Forelimb muscle (tissue), 1 donor: ENCODE measurements at regions not wholly inside any gene's neighbourhood (a gene's known extent, or its start where the extent isn't known, plus 50 kb on each side); places are given as distances from the start of the nearest gene placed in this dataset.
A peak's percentile ranks its signal among the peaks of the same experiment; 100 is the strongest.

Experiments
- DNase-seq: peaks from one replicate; pipeline ENCODE4 v3.0.0-alpha.2; 2013; ENCODE audit warnings: low read depth

- DNase-seq: no peak
Measured at GRCh38 chr16:52052818-52053217, 494.1 kb downstream of the TOX3 start.

GRCh38 chr16:52051414-52052172 is 495.4 kb downstream of the TOX3 start:
- no peak for DNase-seq

- DNase-seq: no peak
Measured at GRCh38 chr16:52050418-52050817, 496.5 kb downstream of the TOX3 start.

GRCh38 chr16:52035436-52035835 is 511.5 kb downstream of the TOX3 start:
- DNase-seq: no peak

GRCh38 chr16:52034830-52035229 is 512.1 kb downstream of the TOX3 start:
- DNase-seq: no peak

GRCh38 chr16:52033992-52034391 is 513.0 kb downstream of the TOX3 start:
- DNase-seq: no peak

GRCh38 chr16:52022980-52023379 is 524.0 kb downstream of the TOX3 start:
- no peak for DNase-seq

GRCh38 chr16:52022177-52022576 is 524.8 kb downstream of the TOX3 start:
- no peak for DNase-seq

GRCh38 chr16:52016387-52016786 is 530.6 kb downstream of the TOX3 start:
- no peak for DNase-seq

- no peak for DNase-seq
Measured at GRCh38 chr16:52005551-52005950, 541.4 kb downstream of the TOX3 start.

- DNase-seq: no peak
Measured at GRCh38 chr16:52004343-52004742, 542.6 kb downstream of the TOX3 start.

- DNase-seq: no peak
Measured at GRCh38 chr16:52002026-52002425, 544.9 kb downstream of the TOX3 start.

GRCh38 chr16:51996516-51996915 is 550.4 kb downstream of the TOX3 start:
- no peak for DNase-seq

GRCh38 chr16:51994597-51994996 is 552.3 kb downstream of the TOX3 start:
- no peak for DNase-seq

- no peak for DNase-seq
Measured at GRCh38 chr16:51989637-51990230, 557.2 kb downstream of the TOX3 start.

- DNase-seq: no peak
Measured at GRCh38 chr16:51988977-51989376, 558.0 kb downstream of the TOX3 start.

- DNase-seq: no peak
Measured at GRCh38 chr16:51987519-51987918, 559.4 kb downstream of the TOX3 start.

GRCh38 chr16:51986717-51987116 is 560.2 kb downstream of the TOX3 start:
- no peak for DNase-seq

- no peak for DNase-seq
Measured at GRCh38 chr16:51986301-51986700, 560.6 kb downstream of the TOX3 start.

GRCh38 chr16:51985126-51985525 is 561.8 kb downstream of the TOX3 start:
- DNase-seq: no peak

GRCh38 chr16:51984395-51984794 is 562.5 kb downstream of the TOX3 start:
- no peak for DNase-seq

GRCh38 chr16:51982715-51983680 is 563.9 kb downstream of the TOX3 start:
- peak; percentile 28 for DNase-seq
